Fibroblast of lung (primary cell): ENCODE measurements at regions not wholly inside any gene's neighbourhood (a gene's known extent, or its start where the extent isn't known, plus 50 kb on each side); places are given as distances from the start of the nearest gene placed in this dataset.
A peak's percentile ranks its signal among the peaks of the same experiment; 100 is the strongest.

Experiments used
- DNase-seq, 2 donors: peaks; one replicate each; pipeline versions ENCODE4 v3.0.0 to v3.0.0-alpha.2; 2010; ENCODE audit warnings: low read depth in 2 of 2
- H2AFZ ChIP-seq: 2 replicates; pipeline ENCODE4 v1.5.1; 2012; ENCODE audit warnings: low read length, control low read depth, inconsistent platforms
- H3K27ac ChIP-seq: 2 replicates; pipeline ENCODE4 v1.5.1; 2011; ENCODE audit warnings: low read length, control low read depth; ENCODE audit not compliant: insufficient read depth
- H3K27me3 ChIP-seq: 2 replicates; pipeline ENCODE4 v1.5.1; 2011; ENCODE audit warnings: mild to moderate bottlenecking, low read length; ENCODE audit not compliant: control insufficient read depth, insufficient read depth
- H3K36me3 ChIP-seq: 2 replicates; pipeline ENCODE4 v1.5.1; 2011; ENCODE audit warnings: low read length; ENCODE audit not compliant: control insufficient read depth, insufficient read depth
- H3K4me1 ChIP-seq: 2 replicates; pipeline ENCODE4 v1.5.1; 2011; ENCODE audit warnings: low read length; ENCODE audit not compliant: control insufficient read depth, insufficient read depth; ENCODE audit errors: extremely low read depth
- H3K4me2 ChIP-seq: 2 replicates; pipeline ENCODE4 v1.5.1; 2011; ENCODE audit warnings: low read length, control low read depth; ENCODE audit not compliant: insufficient read depth; ENCODE audit errors: extremely low read depth
- H3K4me3 ChIP-seq, 4 experiments: fragments of 200-600 bp in 1 of 4; sonication (generic) in 1 of 4; replicated peaks in 1 of 4; 2 replicates each; pipeline ENCODE4 v1.5.1; 2011 to 2016; ENCODE audit warnings: low read length in 4 of 4, low read depth in 3 of 4, mild to moderate bottlenecking in 3 of 4, control low read depth in 2 of 4, inconsistent platforms in 1 of 4, mixed read lengths in 1 of 4; ENCODE audit not compliant: insufficient read depth in 1 of 4; ENCODE audit errors: control extremely low read depth in 1 of 4
- H3K79me2 ChIP-seq: 2 replicates; pipeline ENCODE4 v1.5.1; 2012; ENCODE audit warnings: mild to moderate bottlenecking, low read length, inconsistent platforms; ENCODE audit not compliant: control insufficient read depth, insufficient read depth
- H3K9ac ChIP-seq: 2 replicates; pipeline ENCODE4 v1.5.1; 2011; ENCODE audit warnings: mild to moderate bottlenecking, low read length, control low read depth; ENCODE audit not compliant: insufficient read depth
- H3K9me3 ChIP-seq: 2 replicates; pipeline ENCODE4 v1.5.1; 2012; ENCODE audit warnings: low read depth, low read length; ENCODE audit not compliant: control insufficient read depth, insufficient read depth
- H4K20me1 ChIP-seq: 2 replicates; pipeline ENCODE4 v1.5.1; 2011; ENCODE audit warnings: low read length; ENCODE audit not compliant: control insufficient read depth, insufficient read depth; ENCODE audit errors: extremely low read depth
- EZH2 ChIP-seq: IDR thresholded peaks from 2 replicates; pipeline ENCODE4 v1.5.1; 2012; ENCODE audit warnings: low read length, control low read depth, mild to moderate bottlenecking; ENCODE audit errors: missing control alignments
- TF ChIP-seq, protein P1 (sequence below), 2 donors: IDR thresholded peaks in 1 of 2; conservative IDR thresholded peaks in 1 of 2; 1 replicate in 1 of 2; 2 replicates in 1 of 2; pipeline ENCODE4 v1.5.1; 2011 to 2012; ENCODE audit warnings: low read length in 2 of 2, control low read depth in 1 of 2, inconsistent platforms in 1 of 2, low read depth in 1 of 2, mild to moderate bottlenecking in 1 of 2

- H4K20me1 ChIP-seq, result no peaks in the 10 kb centered on the region
- no peaks in the 10 kb centered on the region for H3K27me3 ChIP-seq
- no peak overlapping the region for H3K9ac ChIP-seq
- peaks cover under 1% of the 10 kb centered on the region for H3K4me1 ChIP-seq
- H3K27ac ChIP-seq, result no peak overlapping the region
- TF ChIP-seq, protein P1, sequence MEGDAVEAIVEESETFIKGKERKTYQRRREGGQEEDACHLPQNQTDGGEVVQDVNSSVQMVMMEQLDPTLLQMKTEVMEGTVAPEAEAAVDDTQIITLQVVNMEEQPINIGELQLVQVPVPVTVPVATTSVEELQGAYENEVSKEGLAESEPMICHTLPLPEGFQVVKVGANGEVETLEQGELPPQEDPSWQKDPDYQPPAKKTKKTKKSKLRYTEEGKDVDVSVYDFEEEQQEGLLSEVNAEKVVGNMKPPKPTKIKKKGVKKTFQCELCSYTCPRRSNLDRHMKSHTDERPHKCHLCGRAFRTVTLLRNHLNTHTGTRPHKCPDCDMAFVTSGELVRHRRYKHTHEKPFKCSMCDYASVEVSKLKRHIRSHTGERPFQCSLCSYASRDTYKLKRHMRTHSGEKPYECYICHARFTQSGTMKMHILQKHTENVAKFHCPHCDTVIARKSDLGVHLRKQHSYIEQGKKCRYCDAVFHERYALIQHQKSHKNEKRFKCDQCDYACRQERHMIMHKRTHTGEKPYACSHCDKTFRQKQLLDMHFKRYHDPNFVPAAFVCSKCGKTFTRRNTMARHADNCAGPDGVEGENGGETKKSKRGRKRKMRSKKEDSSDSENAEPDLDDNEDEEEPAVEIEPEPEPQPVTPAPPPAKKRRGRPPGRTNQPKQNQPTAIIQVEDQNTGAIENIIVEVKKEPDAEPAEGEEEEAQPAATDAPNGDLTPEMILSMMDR (conservative IDR thresholded peaks at IDR 0.05 in 1 of 2, IDR thresholded peaks at IDR 0.05 in 1 of 2; ENCODE audit: low read depth in 1 of 2, low read length in 2 of 2), result peak in 1 of 2 donors; percentile 1
- TF ChIP-seq EZH2, result no peak
- H2AFZ ChIP-seq, result no peak overlapping the region
- no peaks in the 10 kb centered on the region for H3K79me2 ChIP-seq
- no peaks in the 10 kb centered on the region for H3K36me3 ChIP-seq
- H3K4me3 ChIP-seq, result no peak overlapping the region
- H3K9me3 ChIP-seq, result no peaks in the 10 kb centered on the region
- H3K4me2 ChIP-seq, result no peak overlapping the region
- DNase-seq, result no peak
Measured at GRCh38 chr1:14435368-14436023, 163.0 kb upstream of the KAZN start.

DNA sequence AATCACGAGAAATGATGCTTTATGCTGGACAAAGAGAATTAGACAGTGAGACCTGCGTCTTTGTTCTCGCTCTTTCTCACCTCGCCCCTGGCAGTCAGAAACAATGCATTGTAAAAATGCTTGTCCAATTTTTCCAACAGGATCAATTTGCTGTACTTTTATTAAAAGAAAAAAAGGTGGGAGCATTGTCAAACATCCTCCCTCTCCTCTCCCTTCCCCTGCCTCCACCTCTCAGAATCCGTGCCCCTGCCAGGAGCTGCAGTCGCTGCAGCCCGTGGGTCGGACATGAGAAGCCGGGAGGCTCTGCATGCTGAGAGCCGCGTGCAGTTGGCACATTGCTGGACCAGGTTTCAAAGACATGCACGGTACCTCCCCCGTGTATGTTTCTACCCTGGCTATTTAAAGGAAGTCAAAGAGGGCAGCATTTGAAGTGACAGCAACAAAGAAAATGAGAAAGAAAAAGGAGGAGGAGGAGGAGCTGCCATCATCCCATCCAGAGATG, 161.0 kb upstream of the KAZN start:
- no peak for DNase-seq
- no peak overlapping the region for H3K4me2 ChIP-seq
- H2AFZ ChIP-seq, result no peak overlapping the region
- no peak overlapping the region for H3K4me3 ChIP-seq
- no peaks in the 10 kb centered on the region for H3K9me3 ChIP-seq
- TF ChIP-seq, protein P1 (conservative IDR thresholded peaks at IDR 0.05 in 1 of 2, IDR thresholded peaks at IDR 0.05 in 1 of 2; ENCODE audit: low read depth in 1 of 2, low read length in 2 of 2), result no peak
- no peak for TF ChIP-seq EZH2
- H4K20me1 ChIP-seq, result no peaks in the 10 kb centered on the region
- no peaks in the 10 kb centered on the region for H3K79me2 ChIP-seq
- H3K27me3 ChIP-seq, result no peaks in the 10 kb centered on the region
- H3K36me3 ChIP-seq, result no peaks in the 10 kb centered on the region
- H3K9ac ChIP-seq, result no peak overlapping the region
- H3K27ac ChIP-seq, result no peak overlapping the region
- peaks cover 10% of the 10 kb centered on the region for H3K4me1 ChIP-seq

- no peaks in the 10 kb centered on the region for H4K20me1 ChIP-seq
- TF ChIP-seq EZH2, result no peak
- TF ChIP-seq, protein P1 (conservative IDR thresholded peaks at IDR 0.05 in 1 of 2, IDR thresholded peaks at IDR 0.05 in 1 of 2; ENCODE audit: low read depth in 1 of 2, low read length in 2 of 2), result no peak
- no peaks in the 10 kb centered on the region for H3K79me2 ChIP-seq
- H3K27ac ChIP-seq, result no peak overlapping the region
- H3K4me2 ChIP-seq, result no peak overlapping the region
- no peaks in the 10 kb centered on the region for H3K27me3 ChIP-seq
- no peak overlapping the region for H3K9ac ChIP-seq
- no peak for DNase-seq
- peaks cover 12% of the 10 kb centered on the region for H3K4me1 ChIP-seq
- H3K4me3 ChIP-seq, result no peak overlapping the region
- no peaks in the 10 kb centered on the region for H3K36me3 ChIP-seq
- no peaks in the 10 kb centered on the region for H3K9me3 ChIP-seq
- no peak overlapping the region for H2AFZ ChIP-seq
Measured at GRCh38 chr1:14438127-14438769, 160.2 kb upstream of the KAZN start.
